Right lobe of liver (tissue), 4 donors: ENCODE measurements at regions not wholly inside any gene's neighbourhood (a gene's known extent, or its start where the extent isn't known, plus 50 kb on each side); places are given as distances from the start of the nearest gene placed in this dataset.

Source experiments
- POLR2A ChIP-seq: fragments of 450-650 bp; IDR thresholded peaks from one replicate; pipeline ENCODE4 v1.6.1; 2017; ENCODE audit warnings: antibody characterized with exemption, mild to moderate bottlenecking
- TF ChIP-seq, protein P1 (sequence below), 4 donors: fragments of 200-600 bp in 3 of 4; fragments of 450-650 bp in 1 of 4; IDR thresholded peaks; one replicate each; pipeline versions ENCODE4 v1.5.1 to v1.8.0; 2016 to 2022; ENCODE audit warnings: antibody characterized with exemption in 4 of 4, mild to moderate bottlenecking in 2 of 4
- donor health status: DM: no; HTN: no; CAD: no.
- donor health status: DM: no; HTN: no; CAD: no.
- donor health status: DM: no; HTN: yes; CAD: no.

DNA sequence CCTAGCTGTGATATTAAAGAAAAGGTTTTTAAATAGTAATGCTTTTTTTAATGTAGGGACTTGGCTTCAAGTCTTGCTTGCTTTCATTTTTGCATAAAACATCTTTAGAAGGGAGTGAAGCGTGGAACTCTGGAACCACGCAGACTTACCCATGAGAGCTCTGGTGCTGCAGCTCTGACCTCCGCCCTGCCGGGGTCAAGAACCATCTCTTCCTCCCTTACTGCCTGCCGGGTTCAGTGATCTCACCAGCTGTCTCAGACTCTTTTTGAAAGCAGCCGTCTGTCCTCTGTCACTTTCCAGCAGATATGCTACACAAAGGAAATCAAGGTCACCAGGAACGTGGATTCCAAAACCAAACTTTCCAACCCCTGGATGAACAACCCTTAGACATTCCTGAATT is 353.8 kb downstream of the GPR37 start:
- TF ChIP-seq, protein P1, sequence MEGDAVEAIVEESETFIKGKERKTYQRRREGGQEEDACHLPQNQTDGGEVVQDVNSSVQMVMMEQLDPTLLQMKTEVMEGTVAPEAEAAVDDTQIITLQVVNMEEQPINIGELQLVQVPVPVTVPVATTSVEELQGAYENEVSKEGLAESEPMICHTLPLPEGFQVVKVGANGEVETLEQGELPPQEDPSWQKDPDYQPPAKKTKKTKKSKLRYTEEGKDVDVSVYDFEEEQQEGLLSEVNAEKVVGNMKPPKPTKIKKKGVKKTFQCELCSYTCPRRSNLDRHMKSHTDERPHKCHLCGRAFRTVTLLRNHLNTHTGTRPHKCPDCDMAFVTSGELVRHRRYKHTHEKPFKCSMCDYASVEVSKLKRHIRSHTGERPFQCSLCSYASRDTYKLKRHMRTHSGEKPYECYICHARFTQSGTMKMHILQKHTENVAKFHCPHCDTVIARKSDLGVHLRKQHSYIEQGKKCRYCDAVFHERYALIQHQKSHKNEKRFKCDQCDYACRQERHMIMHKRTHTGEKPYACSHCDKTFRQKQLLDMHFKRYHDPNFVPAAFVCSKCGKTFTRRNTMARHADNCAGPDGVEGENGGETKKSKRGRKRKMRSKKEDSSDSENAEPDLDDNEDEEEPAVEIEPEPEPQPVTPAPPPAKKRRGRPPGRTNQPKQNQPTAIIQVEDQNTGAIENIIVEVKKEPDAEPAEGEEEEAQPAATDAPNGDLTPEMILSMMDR (IDR thresholded peaks at IDR 0.05), result no peak
- no peak for TF ChIP-seq POLR2A
